ENCODE measurements at regions not wholly inside any gene's neighbourhood (a gene's known extent, or its start where the extent isn't known, plus 50 kb on each side); places are given as distances from the start of the nearest gene placed in this dataset.

- Histone ChIP-seq H3K27me3 (replicated peaks in 2 of 5; ENCODE audit: control insufficient read depth in 4 of 5, insufficient read depth in 5 of 5, low read length in 4 of 5) (no peaks in the 10 kb centered on the region), H3K4me1 (ENCODE audit: control extremely low read depth in 1 of 4, control insufficient read depth in 4 of 4, insufficient read depth in 4 of 4, low read length in 3 of 4) (no peaks in the 10 kb centered on the region), H3K9me3 (ENCODE audit: control extremely low read depth in 1 of 5, control insufficient read depth in 4 of 5, insufficient read depth in 2 of 5, low read depth in 1 of 5, low read length in 4 of 5) (no peaks in the 10 kb centered on the region), H3K36me3 (ENCODE audit: control insufficient read depth in 4 of 4, insufficient read depth in 4 of 4, low read length in 3 of 4) (no peaks in the 10 kb centered on the region), H3K4me3 (ENCODE audit: control insufficient read depth in 1 of 7, extremely low read depth in 1 of 7, insufficient read depth in 4 of 7, low read depth in 2 of 7, low read length in 6 of 7) (no peak overlapping the region), H3K27ac (ENCODE audit: insufficient read depth in 1 of 2, low read depth in 1 of 2, low read length in 2 of 2, poor library complexity in 1 of 2, severe bottlenecking in 2 of 2) (no peak overlapping the region)
- ChIA-PET POLR2A (no interaction called here), CTCF (no interaction called here)
- 100% methylated on average over 2 of the region's 2 CpGs for WGBS (ENCODE audit: insufficient coverage)
- DNase-seq, result no peak
These were observed 62.8 kb upstream of the NCK2 start for GRCh38 chr2:105681927-105682326.

DNA sequence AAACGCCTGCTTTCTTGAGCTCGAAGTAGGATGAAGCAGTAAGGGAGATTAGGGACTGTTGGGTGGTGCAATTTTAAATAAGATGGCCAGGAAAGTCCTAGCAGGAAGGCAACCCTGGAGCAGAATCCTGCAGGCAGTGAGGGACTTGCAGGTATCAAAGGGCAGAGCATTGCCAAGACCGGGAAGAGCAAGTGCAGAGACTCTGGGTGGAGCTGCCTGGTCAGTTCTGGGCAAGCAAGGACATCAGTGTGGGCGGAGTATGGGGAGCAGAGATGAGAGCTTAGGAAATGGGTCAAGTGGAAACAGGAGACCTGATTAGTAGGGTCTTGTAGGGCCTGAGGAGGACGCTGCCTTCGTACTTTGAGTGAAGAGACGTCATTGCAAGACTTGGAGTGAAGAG is 64.4 kb upstream of the NCK2 start:
- CTCF ChIA-PET, result no interaction called here
- POLR2A ChIA-PET, result no interaction called here

DNA sequence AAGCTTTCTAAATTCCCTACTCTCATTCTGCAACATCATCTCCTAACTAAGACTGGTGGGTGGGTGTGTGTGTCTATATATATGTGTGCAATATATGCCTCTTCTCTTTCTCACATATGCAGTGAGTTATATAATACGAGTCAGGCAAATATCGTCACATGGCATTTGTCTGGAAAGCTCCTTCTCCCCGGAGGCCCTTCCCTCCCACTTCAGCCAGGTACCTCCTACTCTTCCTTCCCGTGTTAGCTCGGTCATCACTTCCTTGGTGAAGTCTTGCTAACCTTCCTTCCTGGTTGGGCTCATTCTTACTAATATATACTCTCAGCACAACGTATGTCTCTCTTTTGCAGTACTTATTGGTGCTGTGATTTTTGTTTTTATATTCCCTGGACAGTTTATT is 66.4 kb upstream of the NCK2 start:
- Histone ChIP-seq H3K27ac (ENCODE audit: insufficient read depth in 1 of 2, low read depth in 1 of 2, low read length in 2 of 2, poor library complexity in 1 of 2, severe bottlenecking in 2 of 2) (no peak overlapping the region), H3K36me3 (ENCODE audit: control insufficient read depth in 4 of 4, insufficient read depth in 4 of 4, low read length in 3 of 4) (no peaks in the 10 kb centered on the region), H3K9me3 (ENCODE audit: control extremely low read depth in 1 of 5, control insufficient read depth in 4 of 5, insufficient read depth in 2 of 5, low read depth in 1 of 5, low read length in 4 of 5) (no peaks in the 10 kb centered on the region), H3K4me3 (ENCODE audit: control insufficient read depth in 1 of 7, extremely low read depth in 1 of 7, insufficient read depth in 4 of 7, low read depth in 2 of 7, low read length in 6 of 7) (no peak overlapping the region), H3K4me1 (ENCODE audit: control extremely low read depth in 1 of 4, control insufficient read depth in 4 of 4, insufficient read depth in 4 of 4, low read length in 3 of 4) (no peaks in the 10 kb centered on the region), H3K27me3 (replicated peaks in 2 of 5; ENCODE audit: control insufficient read depth in 4 of 5, insufficient read depth in 5 of 5, low read length in 4 of 5) (no peaks in the 10 kb centered on the region)
- POLR2A ChIA-PET, result no interaction called here
- WGBS (ENCODE audit: insufficient coverage), result 80% methylated on average over 1 of the region's 6 CpGs
- CTCF ChIA-PET, result no interaction called here
- no peak for DNase-seq

More for the DNA sequence above, 64.4 kb upstream of the NCK2 start:
- H3K27ac ChIP-seq (ENCODE audit: insufficient read depth in 1 of 2, low read depth in 1 of 2, low read length in 2 of 2, poor library complexity in 1 of 2, severe bottlenecking in 2 of 2), result no peak overlapping the region
- WGBS (ENCODE audit: insufficient coverage), result 97% methylated on average over 7 of the region's 7 CpGs
- no peaks in the 10 kb centered on the region for H3K9me3 ChIP-seq (ENCODE audit: control extremely low read depth in 1 of 5, control insufficient read depth in 4 of 5, insufficient read depth in 2 of 5, low read depth in 1 of 5, low read length in 4 of 5)
- H3K4me1 ChIP-seq (ENCODE audit: control extremely low read depth in 1 of 4, control insufficient read depth in 4 of 4, insufficient read depth in 4 of 4, low read length in 3 of 4), result no peaks in the 10 kb centered on the region
- H3K27me3 ChIP-seq (replicated peaks in 2 of 5; ENCODE audit: control insufficient read depth in 4 of 5, insufficient read depth in 5 of 5, low read length in 4 of 5), result no peaks in the 10 kb centered on the region
- no peaks in the 10 kb centered on the region for H3K36me3 ChIP-seq (ENCODE audit: control insufficient read depth in 4 of 4, insufficient read depth in 4 of 4, low read length in 3 of 4)
- no peak for DNase-seq
- no peak overlapping the region for H3K4me3 ChIP-seq (ENCODE audit: control insufficient read depth in 1 of 7, extremely low read depth in 1 of 7, insufficient read depth in 4 of 7, low read depth in 2 of 7, low read length in 6 of 7)

GRCh38 chr2:105677901-105678300 is 66.8 kb upstream of the NCK2 start:
- Histone ChIP-seq H3K4me3 (ENCODE audit: control insufficient read depth in 1 of 7, extremely low read depth in 1 of 7, insufficient read depth in 4 of 7, low read depth in 2 of 7, low read length in 6 of 7) (no peak overlapping the region), H3K36me3 (ENCODE audit: control insufficient read depth in 4 of 4, insufficient read depth in 4 of 4, low read length in 3 of 4) (no peaks in the 10 kb centered on the region), H3K4me1 (ENCODE audit: control extremely low read depth in 1 of 4, control insufficient read depth in 4 of 4, insufficient read depth in 4 of 4, low read length in 3 of 4) (no peaks in the 10 kb centered on the region), H3K27ac (ENCODE audit: insufficient read depth in 1 of 2, low read depth in 1 of 2, low read length in 2 of 2, poor library complexity in 1 of 2, severe bottlenecking in 2 of 2) (no peak overlapping the region), H3K27me3 (replicated peaks in 2 of 5; ENCODE audit: control insufficient read depth in 4 of 5, insufficient read depth in 5 of 5, low read length in 4 of 5) (no peaks in the 10 kb centered on the region), H3K9me3 (ENCODE audit: control extremely low read depth in 1 of 5, control insufficient read depth in 4 of 5, insufficient read depth in 2 of 5, low read depth in 1 of 5, low read length in 4 of 5) (no peaks in the 10 kb centered on the region)
- WGBS (ENCODE audit: insufficient coverage), result 96% methylated on average over 3 of the region's 6 CpGs
- ChIA-PET POLR2A (no interaction called here), CTCF (no interaction called here)
- no peak for DNase-seq

- Histone ChIP-seq H3K27ac (ENCODE audit: insufficient read depth in 1 of 2, low read depth in 1 of 2, low read length in 2 of 2, poor library complexity in 1 of 2, severe bottlenecking in 2 of 2) (no peak overlapping the region), H3K4me1 (ENCODE audit: control extremely low read depth in 1 of 4, control insufficient read depth in 4 of 4, insufficient read depth in 4 of 4, low read length in 3 of 4) (no peaks in the 10 kb centered on the region), H3K36me3 (ENCODE audit: control insufficient read depth in 4 of 4, insufficient read depth in 4 of 4, low read length in 3 of 4) (no peaks in the 10 kb centered on the region), H3K4me3 (ENCODE audit: control insufficient read depth in 1 of 7, extremely low read depth in 1 of 7, insufficient read depth in 4 of 7, low read depth in 2 of 7, low read length in 6 of 7) (no peak overlapping the region), H3K27me3 (replicated peaks in 2 of 5; ENCODE audit: control insufficient read depth in 4 of 5, insufficient read depth in 5 of 5, low read length in 4 of 5) (no peaks in the 10 kb centered on the region), H3K9me3 (ENCODE audit: control extremely low read depth in 1 of 5, control insufficient read depth in 4 of 5, insufficient read depth in 2 of 5, low read depth in 1 of 5, low read length in 4 of 5) (no peaks in the 10 kb centered on the region)
- ChIA-PET POLR2A (no interaction called here), CTCF (no interaction called here)
- 97% methylated on average over 4 of the region's 4 CpGs for WGBS (ENCODE audit: insufficient coverage)
- DNase-seq, result no peak
These were observed 68.9 kb upstream of the NCK2 start for GRCh38 chr2:105675841-105676240.

DNA sequence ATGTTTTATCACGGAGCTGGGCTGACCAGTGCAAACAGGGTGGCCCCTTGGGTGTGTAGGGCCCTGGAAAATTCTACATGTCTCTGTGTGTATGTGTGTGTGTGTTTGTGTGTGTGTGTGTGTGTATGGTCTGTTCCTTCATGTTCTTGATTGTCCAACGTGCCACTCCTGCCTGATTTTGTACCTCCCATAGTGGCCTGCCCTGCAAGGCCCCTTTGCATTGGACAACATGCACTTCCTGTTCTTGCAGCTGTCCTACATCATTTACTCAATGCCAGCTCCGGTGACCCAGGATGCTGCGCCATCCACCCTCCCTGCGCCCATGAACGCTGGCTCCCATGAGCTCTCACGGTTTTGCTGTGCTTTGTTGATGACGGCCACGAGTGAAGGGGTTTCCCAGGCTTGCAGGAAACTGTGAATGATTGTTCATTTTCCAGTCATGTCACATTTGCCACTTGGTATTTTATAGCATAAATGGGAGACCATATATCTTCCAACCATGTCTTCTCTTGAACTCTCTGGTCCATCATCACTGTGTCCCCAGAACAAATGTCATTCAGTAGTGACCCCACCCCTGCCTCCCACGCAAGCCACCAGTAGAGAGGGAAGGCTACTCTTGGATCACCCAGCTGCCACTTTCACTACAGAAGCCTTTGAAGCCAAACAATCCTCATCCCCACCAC is 69.7 kb upstream of the NCK2 start:
- POLR2A ChIA-PET, result no interaction called here
- no peak overlapping the region for H3K4me3 ChIP-seq (ENCODE audit: control insufficient read depth in 1 of 7, extremely low read depth in 1 of 7, insufficient read depth in 4 of 7, low read depth in 2 of 7, low read length in 6 of 7)
- no peak overlapping the region for H3K27ac ChIP-seq (ENCODE audit: insufficient read depth in 1 of 2, low read depth in 1 of 2, low read length in 2 of 2, poor library complexity in 1 of 2, severe bottlenecking in 2 of 2)
- DNase-seq, result no peak
- H3K27me3 ChIP-seq (replicated peaks in 2 of 5; ENCODE audit: control insufficient read depth in 4 of 5, insufficient read depth in 5 of 5, low read length in 4 of 5), result no peaks in the 10 kb centered on the region
- no peaks in the 10 kb centered on the region for H3K9me3 ChIP-seq (ENCODE audit: control extremely low read depth in 1 of 5, control insufficient read depth in 4 of 5, insufficient read depth in 2 of 5, low read depth in 1 of 5, low read length in 4 of 5)
- no peaks in the 10 kb centered on the region for H3K4me1 ChIP-seq (ENCODE audit: control extremely low read depth in 1 of 4, control insufficient read depth in 4 of 4, insufficient read depth in 4 of 4, low read length in 3 of 4)
- WGBS (ENCODE audit: insufficient coverage), result 94% methylated on average over 9 of the region's 10 CpGs
- H3K36me3 ChIP-seq (ENCODE audit: control insufficient read depth in 4 of 4, insufficient read depth in 4 of 4, low read length in 3 of 4), result no peaks in the 10 kb centered on the region
- CTCF ChIA-PET, result no interaction called here

- Histone ChIP-seq H3K4me3 (ENCODE audit: control insufficient read depth in 1 of 7, extremely low read depth in 1 of 7, insufficient read depth in 4 of 7, low read depth in 2 of 7, low read length in 6 of 7) (no peak overlapping the region), H3K36me3 (ENCODE audit: control insufficient read depth in 4 of 4, insufficient read depth in 4 of 4, low read length in 3 of 4) (no peaks in the 10 kb centered on the region), H3K4me1 (ENCODE audit: control extremely low read depth in 1 of 4, control insufficient read depth in 4 of 4, insufficient read depth in 4 of 4, low read length in 3 of 4) (no peaks in the 10 kb centered on the region), H3K9me3 (ENCODE audit: control extremely low read depth in 1 of 5, control insufficient read depth in 4 of 5, insufficient read depth in 2 of 5, low read depth in 1 of 5, low read length in 4 of 5) (no peaks in the 10 kb centered on the region), H3K27ac (ENCODE audit: insufficient read depth in 1 of 2, low read depth in 1 of 2, low read length in 2 of 2, poor library complexity in 1 of 2, severe bottlenecking in 2 of 2) (no peak overlapping the region), H3K27me3 (replicated peaks in 2 of 5; ENCODE audit: control insufficient read depth in 4 of 5, insufficient read depth in 5 of 5, low read length in 4 of 5) (no peaks in the 10 kb centered on the region)
- ChIA-PET CTCF (no interaction called here), POLR2A (no interaction called here)
- DNase-seq, result no peak
- 98% methylated on average over 7 of the region's 7 CpGs for WGBS (ENCODE audit: insufficient coverage)
These were observed 70.3 kb upstream of the NCK2 start for GRCh38 chr2:105674401-105674800.

Data from common myeloid progenitor, CD34-positive (primary cell).